Activated CD4-positive, alpha-beta T cell treated with anti-CD3 and anti-CD28 coated beads, Interleukin-2, amount 10 ng/mL, durations not matched to agents 24 days and 14 days (primary cell): ENCODE measurements at regions not wholly inside any gene's neighbourhood (a gene's known extent, or its start where the extent isn't known, plus 50 kb on each side); places are given as distances from the start of the nearest gene placed in this dataset.
"Not testable (repeated sequence)": the region's sequence is repeated elsewhere in the genome, so short reads cannot be mapped to it uniquely, and the experiment has no call there.

Experiments used
- DNase-seq: peaks from one replicate; pipeline ENCODE4 v3.0.0; 2022
- H3K27ac Mint-ChIP-seq: one replicate; pipeline ENCODE4 v1.8.0; 2022; ENCODE audit warnings: mild to moderate bottlenecking, mixed read lengths
- H3K27me3 Mint-ChIP-seq: one replicate; pipeline ENCODE4 v1.8.0; 2022; ENCODE audit warnings: mixed read lengths
- H3K36me3 Mint-ChIP-seq: one replicate; pipeline ENCODE4 v1.8.0; 2022; ENCODE audit warnings: low read depth, mild to moderate bottlenecking, mixed read lengths
- H3K4me1 Mint-ChIP-seq: one replicate; pipeline ENCODE4 v1.8.0; 2021; ENCODE audit warnings: mixed read lengths
- H3K4me3 Mint-ChIP-seq: one replicate; pipeline ENCODE4 v1.8.0; 2022; ENCODE audit warnings: mild to moderate bottlenecking, moderate library complexity, mixed read lengths
- H3K9me3 Mint-ChIP-seq: one replicate; pipeline ENCODE4 v1.8.0; 2021; ENCODE audit warnings: mixed read lengths
- intact Hi-C: fragments of 100-400 bp; cut with micrococcal nuclease; formaldehyde crosslinking; loops from one replicate; pipeline ENCODE4 v1.15.1; 2023

GRCh38 chr2:130289780-130290179 lies 52.9 kb upstream of the IMP4 start:
- intact Hi-C loops: no loop called here
- no peak overlapping the region for H3K4me3 Mint-ChIP-seq
- H3K36me3 Mint-ChIP-seq: no peaks in the 10 kb centered on the region
- no peak overlapping the region for H3K27ac Mint-ChIP-seq
- H3K9me3 Mint-ChIP-seq: no peaks in the 10 kb centered on the region
- H3K4me1 Mint-ChIP-seq: no peaks in the 10 kb centered on the region
- no peak for DNase-seq
- peaks cover 16% of the 10 kb centered on the region for H3K27me3 Mint-ChIP-seq

DNA sequence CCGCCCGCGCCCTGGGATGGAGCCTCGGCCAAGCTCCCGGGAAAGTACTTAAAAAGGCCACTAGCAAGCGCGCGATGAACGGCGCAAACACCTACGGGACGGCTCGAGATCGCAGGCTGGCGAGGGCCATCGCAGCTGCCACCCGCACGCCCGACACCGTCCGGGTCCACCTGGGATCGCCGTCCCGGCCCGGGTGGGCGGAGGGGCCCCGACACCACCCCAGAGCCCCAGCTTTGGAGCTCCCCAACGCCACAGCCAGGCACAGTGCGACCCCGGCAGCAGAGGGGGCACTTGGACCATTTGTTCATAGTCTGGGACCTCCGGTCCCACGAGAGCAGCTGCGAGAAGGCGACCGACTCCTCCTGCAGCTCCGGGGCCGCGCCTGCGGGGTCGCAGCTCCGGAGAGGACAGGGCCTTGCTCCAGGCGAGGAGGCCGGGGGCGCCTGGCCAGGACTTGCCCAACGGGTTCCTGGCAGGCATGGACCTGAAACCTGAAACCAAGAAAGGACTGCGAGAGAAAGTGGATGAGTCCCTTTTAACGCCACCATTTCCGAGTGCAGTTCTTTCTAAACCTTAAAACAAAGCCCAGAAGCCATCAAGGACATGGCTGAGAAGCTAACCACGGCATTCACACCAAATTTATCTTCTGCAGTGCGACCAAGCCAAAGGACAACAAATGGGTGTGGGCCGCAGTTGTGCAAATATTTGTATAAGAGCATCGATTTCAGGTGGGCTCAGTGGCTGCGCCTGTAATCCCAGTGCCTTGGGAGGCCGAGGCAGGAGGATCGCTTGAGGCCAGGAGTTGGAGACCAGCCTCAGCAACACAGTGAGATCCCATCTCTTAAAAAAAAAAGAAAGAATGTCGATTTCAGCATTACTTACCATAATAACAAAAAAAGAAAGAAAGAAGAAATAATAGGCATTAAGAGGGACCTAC lies 54.0 kb upstream of the IMP4 start:
- Mint-ChIP-seq H3K27me3 (peaks cover 6% of the 10 kb centered on the region), H3K36me3 (no peaks in the 10 kb centered on the region), H3K4me3 (no peak overlapping the region), H3K4me1 (no peaks in the 10 kb centered on the region), H3K9me3 (no peaks in the 10 kb centered on the region), H3K27ac (no peak overlapping the region)
- intact Hi-C loops: no loop called here
- no peak for DNase-seq

- H3K4me3 Mint-ChIP-seq: no peak overlapping the region
- no peaks in the 10 kb centered on the region for H3K36me3 Mint-ChIP-seq
- intact Hi-C loops: no loop called here
- peak; percentile 15 for DNase-seq
- peaks cover 1% of the 10 kb centered on the region for H3K27me3 Mint-ChIP-seq
- H3K27ac Mint-ChIP-seq: no peak overlapping the region
- H3K4me1 Mint-ChIP-seq: no peaks in the 10 kb centered on the region
- no peaks in the 10 kb centered on the region for H3K9me3 Mint-ChIP-seq
These were observed 55.1 kb upstream of the IMP4 start for GRCh38 chr2:130287656-130288026.

GRCh38 chr2:130286983-130287655 lies 55.6 kb upstream of the IMP4 start:
- intact Hi-C loops: no loop called here
- Mint-ChIP-seq H3K4me1 (no peaks in the 10 kb centered on the region), H3K4me3 (no peak overlapping the region), H3K27me3 (no peaks in the 10 kb centered on the region), H3K9me3 (no peaks in the 10 kb centered on the region), H3K36me3 (no peaks in the 10 kb centered on the region), H3K27ac (no peak overlapping the region)
- peak; percentile 39 for DNase-seq

DNA sequence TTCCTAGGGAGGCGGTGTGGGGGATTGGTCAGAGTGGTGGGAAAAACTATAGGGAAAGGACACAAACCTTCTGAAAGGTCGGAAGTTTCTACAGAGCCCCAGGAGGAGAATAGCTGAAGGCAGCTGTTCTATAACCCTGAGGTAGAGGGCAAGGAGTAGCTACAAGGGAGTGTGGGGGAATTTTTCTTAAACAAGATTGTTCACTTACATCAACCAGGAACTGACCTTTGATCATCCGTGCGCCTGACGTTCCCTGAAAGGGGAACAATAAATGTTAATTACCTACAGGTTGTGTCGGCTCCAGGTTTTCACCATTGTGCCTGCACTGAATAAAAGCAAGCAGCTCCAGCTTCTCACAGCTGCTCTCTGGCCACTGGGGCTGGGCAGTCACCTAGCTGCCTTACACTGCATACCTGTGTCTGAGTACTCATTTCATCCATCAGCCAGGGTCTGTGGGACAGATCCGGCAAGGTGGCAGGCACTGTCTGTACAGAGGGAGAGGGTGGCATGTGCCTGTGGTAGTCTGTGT lies 59.3 kb upstream of the IMP4 start:
- H3K4me1 Mint-ChIP-seq, H3K9me3 Mint-ChIP-seq, DNase-seq, H3K27me3 Mint-ChIP-seq, H3K4me3 Mint-ChIP-seq, H3K27ac Mint-ChIP-seq, intact Hi-C loops, H3K36me3 Mint-ChIP-seq: not testable (repeated sequence)

DNA sequence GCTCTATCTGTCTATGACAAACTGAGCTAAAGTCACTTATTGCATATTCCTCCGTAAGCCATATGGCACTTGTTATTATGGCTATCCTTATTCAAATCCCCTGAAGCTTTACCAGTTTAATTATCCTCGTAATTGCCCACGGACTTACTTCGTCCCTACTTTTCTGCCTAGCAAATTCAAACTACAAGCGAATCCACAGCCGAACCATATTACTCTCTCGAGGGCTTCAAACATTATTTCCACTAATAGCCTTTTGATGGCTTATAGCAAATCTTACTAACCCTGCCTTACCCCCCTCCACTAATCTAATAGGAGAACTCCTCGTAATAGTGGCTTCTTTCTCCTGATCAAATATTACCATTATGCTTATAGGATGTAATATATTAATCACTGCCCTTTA lies 63.1 kb upstream of the IMP4 start:
- H3K36me3 Mint-ChIP-seq, H3K27me3 Mint-ChIP-seq, H3K4me3 Mint-ChIP-seq, H3K9me3 Mint-ChIP-seq, H3K27ac Mint-ChIP-seq, H3K4me1 Mint-ChIP-seq, intact Hi-C loops: not testable (repeated sequence)
- peak; percentile 18 for DNase-seq

- H3K27ac Mint-ChIP-seq, H3K27me3 Mint-ChIP-seq, H3K36me3 Mint-ChIP-seq, H3K4me1 Mint-ChIP-seq, H3K9me3 Mint-ChIP-seq, H3K4me3 Mint-ChIP-seq, intact Hi-C loops: not testable (repeated sequence)
- DNase-seq: peak; percentile 40
These were observed 70.1 kb upstream of the TUBA3E start for GRCh38 chr2:130268333-130268732.

GRCh38 chr2:130267572-130267971 lies 69.3 kb upstream of the TUBA3E start:
- H3K36me3 Mint-ChIP-seq, H3K27ac Mint-ChIP-seq, intact Hi-C loops, H3K9me3 Mint-ChIP-seq, H3K4me1 Mint-ChIP-seq, H3K4me3 Mint-ChIP-seq, H3K27me3 Mint-ChIP-seq, DNase-seq: not testable (repeated sequence)

DNA sequence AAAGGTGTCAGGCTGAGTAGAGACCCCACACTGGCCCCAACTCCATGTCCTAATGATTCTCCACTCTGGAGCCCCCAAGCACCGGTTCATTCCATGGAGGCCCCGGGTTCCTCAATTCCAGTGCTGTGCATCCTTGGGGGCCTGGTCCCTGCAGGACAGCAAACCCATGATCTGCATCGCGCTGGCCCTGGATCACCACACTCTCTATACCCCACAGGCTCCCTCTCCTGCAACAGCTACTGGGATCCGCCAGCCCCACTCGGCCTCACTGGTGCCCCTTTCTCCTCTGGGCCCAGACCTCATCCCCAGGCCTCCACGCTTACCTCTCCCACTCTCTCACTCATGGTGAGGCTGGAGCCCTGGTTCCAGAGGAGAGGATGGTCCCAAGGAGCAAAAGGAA lies 68.6 kb upstream of the TUBA3E start:
- not testable (repeated sequence) for H3K9me3 Mint-ChIP-seq

GRCh38 chr2:130265570-130266247 lies 67.5 kb upstream of the TUBA3E start:
- DNase-seq, intact Hi-C loops, H3K4me3 Mint-ChIP-seq, H3K27ac Mint-ChIP-seq, H3K4me1 Mint-ChIP-seq, H3K27me3 Mint-ChIP-seq, H3K36me3 Mint-ChIP-seq, H3K9me3 Mint-ChIP-seq: not testable (repeated sequence)

More for the DNA sequence above, 68.6 kb upstream of the TUBA3E start:
- H3K36me3 Mint-ChIP-seq, H3K4me3 Mint-ChIP-seq, DNase-seq, H3K27me3 Mint-ChIP-seq, H3K27ac Mint-ChIP-seq, H3K4me1 Mint-ChIP-seq, intact Hi-C loops: not testable (repeated sequence)

DNA sequence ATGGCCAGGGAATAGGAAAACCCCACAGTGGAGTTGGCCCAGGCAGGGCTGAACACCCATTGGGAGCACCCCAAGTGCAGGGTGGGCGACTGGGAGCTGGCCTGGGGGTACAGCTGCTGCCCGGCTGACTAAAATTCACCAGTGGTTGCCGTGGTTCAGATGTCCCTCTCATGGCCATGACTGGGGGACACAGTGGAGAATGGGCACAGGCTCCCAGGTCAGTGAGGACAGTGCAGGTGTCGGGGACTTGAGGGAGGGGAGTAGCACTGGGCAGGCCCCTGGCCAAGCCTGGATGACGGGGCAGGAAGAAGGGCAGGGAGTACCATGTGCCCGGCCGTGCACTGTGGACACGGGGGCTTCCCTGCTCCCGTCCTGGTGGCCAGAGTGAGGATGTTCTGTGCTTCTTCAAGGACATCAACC lies 66.7 kb upstream of the TUBA3E start:
- H3K27me3 Mint-ChIP-seq, H3K27ac Mint-ChIP-seq, H3K4me3 Mint-ChIP-seq, H3K9me3 Mint-ChIP-seq, H3K36me3 Mint-ChIP-seq, H3K4me1 Mint-ChIP-seq, intact Hi-C loops: not testable (repeated sequence)
- DNase-seq: peak; percentile 31

DNA sequence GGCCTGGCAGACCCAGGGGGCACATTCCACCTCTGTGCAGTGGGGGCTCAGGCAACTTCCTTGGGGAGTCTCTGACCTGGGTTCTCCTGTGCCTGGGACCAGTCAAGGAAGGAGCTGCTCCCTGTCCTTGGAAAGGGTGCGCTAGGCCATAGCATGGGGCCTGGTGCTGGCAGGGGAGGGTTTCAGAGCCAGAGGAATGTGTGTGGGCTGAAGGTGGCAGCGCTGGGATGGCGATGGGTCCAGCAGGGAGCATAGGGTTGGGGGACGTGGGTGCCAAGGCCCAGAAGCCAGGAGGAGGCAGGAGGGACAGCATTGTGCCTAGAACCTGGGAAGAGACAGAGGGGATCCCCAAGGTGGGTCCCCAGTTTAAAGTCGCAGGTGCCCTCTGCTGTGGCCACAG lies 66.3 kb upstream of the TUBA3E start:
- Mint-ChIP-seq H3K36me3 (no peaks in the 10 kb centered on the region), H3K4me3 (no peak overlapping the region), H3K4me1 (no peaks in the 10 kb centered on the region), H3K27me3 (peaks cover 6% of the 10 kb centered on the region), H3K9me3 (no peaks in the 10 kb centered on the region), H3K27ac (no peak overlapping the region)
- peak; percentile 34 for DNase-seq
- intact Hi-C loops: no loop called here

DNA sequence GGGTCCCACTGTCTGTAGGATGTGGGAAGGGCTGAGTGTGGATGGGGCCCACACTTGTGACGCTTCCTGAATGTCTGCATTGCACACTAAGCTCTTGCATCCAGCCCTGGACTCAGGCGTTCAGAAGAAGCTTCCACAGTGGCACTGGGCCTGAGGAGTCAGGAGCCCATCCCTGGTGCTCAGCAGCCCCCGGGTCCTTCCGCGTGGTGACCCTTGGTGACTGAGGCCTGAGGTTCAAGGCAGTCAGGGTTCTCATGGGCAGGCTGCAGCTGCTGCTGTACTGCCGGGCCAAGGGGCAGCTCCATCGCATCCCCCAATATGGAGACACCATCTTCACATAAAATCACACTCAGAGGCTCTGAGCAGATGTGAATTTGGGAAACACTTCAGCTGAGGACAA lies 65.8 kb upstream of the TUBA3E start:
- Mint-ChIP-seq H3K27me3 (peaks cover 6% of the 10 kb centered on the region), H3K4me1 (no peaks in the 10 kb centered on the region), H3K9me3 (no peaks in the 10 kb centered on the region), H3K36me3 (no peaks in the 10 kb centered on the region), H3K27ac (no peak overlapping the region), H3K4me3 (no peak overlapping the region)
- DNase-seq: no peak
- intact Hi-C loops: no loop called here

DNA sequence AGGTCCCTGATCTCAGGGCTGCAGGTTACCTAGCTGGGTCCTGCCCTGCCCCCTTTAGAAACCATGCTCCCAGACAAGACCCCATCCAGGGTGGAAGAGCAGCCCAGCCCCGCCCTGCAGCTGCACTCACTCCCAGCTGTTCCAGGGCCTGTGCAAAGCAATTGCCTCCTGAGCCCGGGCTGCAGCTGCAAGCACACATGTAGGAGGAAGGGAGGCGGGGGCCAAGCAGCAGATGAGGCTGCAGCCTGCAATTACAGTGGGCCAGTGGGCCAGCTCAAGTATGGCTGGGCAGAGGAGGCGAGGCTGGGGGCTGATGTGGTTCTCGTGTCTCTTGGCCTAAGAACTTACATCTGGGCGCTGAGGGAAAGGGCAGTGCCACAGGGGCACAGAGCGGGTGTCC lies 65.4 kb upstream of the TUBA3E start:
- intact Hi-C loops: no loop called here
- no peak for DNase-seq

More for the DNA sequence above, 65.4 kb upstream of the TUBA3E start:
- Mint-ChIP-seq H3K27me3 (peaks cover 11% of the 10 kb centered on the region), H3K9me3 (no peaks in the 10 kb centered on the region), H3K27ac (no peak overlapping the region), H3K36me3 (no peaks in the 10 kb centered on the region), H3K4me1 (no peaks in the 10 kb centered on the region), H3K4me3 (no peak overlapping the region)
